GM18526 (cell line): ENCODE measurements at regions not wholly inside any gene's neighbourhood (a gene's known extent, or its start where the extent isn't known, plus 50 kb on each side); places are given as distances from the start of the nearest gene placed in this dataset.

Source experiments
- POLR2A ChIP-seq: IDR thresholded peaks from 3 replicates; pipeline ENCODE4 v1.6.1; 2011; ENCODE audit not compliant: insufficient read length; ENCODE audit errors: extremely low read depth

- TF ChIP-seq POLR2A: no peak
Observed at GRCh38 chr6:105871542-105871941, 214.6 kb upstream of the PRDM1 start.

DNA sequence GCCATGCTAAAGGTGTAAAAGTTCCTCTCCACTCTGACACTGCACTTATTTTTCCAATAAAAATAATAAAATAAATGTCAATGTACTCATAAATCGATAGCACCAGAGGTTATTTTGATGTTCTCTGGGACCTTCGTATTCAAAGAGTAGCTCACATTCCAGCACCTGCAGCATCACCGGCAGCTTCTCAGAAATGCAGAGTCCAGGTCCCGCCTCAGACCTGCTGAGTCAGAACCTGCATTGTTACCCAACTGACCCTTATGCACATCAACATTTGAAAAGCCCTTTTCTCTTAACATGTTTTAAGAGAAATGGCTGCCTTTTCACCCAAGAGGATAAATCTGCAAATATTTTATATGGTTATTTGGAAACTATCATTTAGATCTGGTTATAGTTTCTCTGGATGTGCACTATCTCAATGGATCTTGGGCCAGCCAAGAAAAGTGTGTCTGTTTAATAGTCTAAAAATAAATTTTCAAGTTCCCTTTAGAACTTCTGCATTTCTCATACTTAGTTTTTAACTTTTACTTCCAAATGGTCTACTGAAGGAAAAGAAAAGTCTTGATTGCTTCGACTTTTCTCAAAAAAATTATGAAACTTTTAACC, 216.2 kb upstream of the PRDM1 start:
- no peak for TF ChIP-seq POLR2A

- no peak for TF ChIP-seq POLR2A
Observed at GRCh38 chr6:105868823-105869460, 217.2 kb upstream of the PRDM1 start.

GRCh38 chr6:105867821-105868220, 218.3 kb upstream of the PRDM1 start:
- no peak for TF ChIP-seq POLR2A

GRCh38 chr6:105867277-105867676, 218.9 kb upstream of the PRDM1 start:
- no peak for TF ChIP-seq POLR2A

DNA sequence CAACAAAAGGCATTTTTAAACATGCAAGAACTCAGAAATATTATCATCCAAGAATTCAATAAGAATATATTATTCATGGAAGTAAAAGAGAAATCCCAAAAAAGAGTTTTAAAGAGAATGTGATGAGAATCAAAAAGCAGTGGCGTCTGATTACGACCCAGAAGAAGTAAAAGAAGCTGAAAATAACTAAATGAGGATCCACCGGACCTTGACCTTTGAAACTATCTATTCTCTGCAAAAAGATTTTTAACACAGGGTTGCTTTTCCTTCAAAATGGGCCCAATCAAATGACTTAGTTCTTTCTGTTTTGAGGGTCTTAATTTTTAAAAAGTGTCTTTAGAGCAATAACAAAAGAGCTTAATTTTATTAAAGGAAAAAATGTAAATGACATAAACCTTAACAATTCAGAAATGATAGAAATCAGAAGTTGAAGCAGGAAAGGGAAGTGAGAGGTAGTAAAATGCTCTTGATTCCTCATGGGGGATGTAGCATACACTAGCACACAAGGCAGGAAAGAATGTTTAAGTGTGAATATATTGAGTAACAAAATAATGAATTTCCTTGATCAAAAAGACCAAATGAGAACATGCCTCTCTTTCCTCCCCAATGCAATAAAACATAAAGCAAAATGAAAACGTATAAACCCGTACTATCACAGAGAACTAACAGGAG, 223.1 kb upstream of the PRDM1 start:
- TF ChIP-seq POLR2A: no peak

- no peak for TF ChIP-seq POLR2A
Observed at GRCh38 chr6:105859457-105859856, 226.7 kb upstream of the PRDM1 start.

DNA sequence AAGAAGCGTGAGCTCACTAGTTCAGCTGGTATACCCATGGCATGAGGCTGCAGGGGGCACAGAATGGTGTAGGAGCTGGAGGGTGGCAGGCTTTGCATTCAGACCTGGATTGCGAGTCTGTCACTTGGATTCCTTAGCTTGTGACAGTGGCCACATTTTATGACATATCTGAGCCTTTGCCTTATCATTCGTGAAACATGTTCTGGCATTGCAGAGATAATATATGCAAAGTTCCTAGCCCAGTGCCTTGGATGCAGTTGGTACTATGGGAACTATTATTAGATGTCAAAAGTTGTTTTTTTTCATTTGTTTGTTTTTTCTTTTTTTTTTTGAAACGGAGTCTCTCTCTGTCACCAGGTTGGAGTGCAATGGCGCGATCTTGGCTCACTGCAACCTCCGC, 230.7 kb upstream of the PRDM1 start:
- TF ChIP-seq POLR2A: no peak

DNA sequence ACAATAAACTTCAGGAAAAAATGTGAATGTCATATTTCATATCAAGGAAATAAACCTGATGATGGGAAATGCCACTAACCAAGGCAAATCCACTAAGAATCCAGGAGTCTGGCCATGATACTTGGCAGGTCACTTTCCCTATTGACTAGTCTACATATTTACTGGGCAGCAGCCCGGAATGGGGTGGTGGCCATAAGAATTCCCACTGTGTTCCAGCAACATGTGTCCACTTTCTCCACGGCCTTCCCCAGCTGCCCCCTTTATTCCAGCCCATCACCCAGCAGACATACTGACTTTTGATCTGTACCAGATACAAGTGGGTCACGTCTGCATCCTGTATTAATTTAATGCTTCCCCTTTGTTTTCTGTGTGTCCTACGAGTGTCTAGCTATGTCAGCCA, 234.5 kb upstream of the PRDM1 start:
- TF ChIP-seq POLR2A: no peak

- TF ChIP-seq POLR2A: no peak
Observed at GRCh38 chr6:105851113-105851580, 235.0 kb upstream of the PRDM1 start.

DNA sequence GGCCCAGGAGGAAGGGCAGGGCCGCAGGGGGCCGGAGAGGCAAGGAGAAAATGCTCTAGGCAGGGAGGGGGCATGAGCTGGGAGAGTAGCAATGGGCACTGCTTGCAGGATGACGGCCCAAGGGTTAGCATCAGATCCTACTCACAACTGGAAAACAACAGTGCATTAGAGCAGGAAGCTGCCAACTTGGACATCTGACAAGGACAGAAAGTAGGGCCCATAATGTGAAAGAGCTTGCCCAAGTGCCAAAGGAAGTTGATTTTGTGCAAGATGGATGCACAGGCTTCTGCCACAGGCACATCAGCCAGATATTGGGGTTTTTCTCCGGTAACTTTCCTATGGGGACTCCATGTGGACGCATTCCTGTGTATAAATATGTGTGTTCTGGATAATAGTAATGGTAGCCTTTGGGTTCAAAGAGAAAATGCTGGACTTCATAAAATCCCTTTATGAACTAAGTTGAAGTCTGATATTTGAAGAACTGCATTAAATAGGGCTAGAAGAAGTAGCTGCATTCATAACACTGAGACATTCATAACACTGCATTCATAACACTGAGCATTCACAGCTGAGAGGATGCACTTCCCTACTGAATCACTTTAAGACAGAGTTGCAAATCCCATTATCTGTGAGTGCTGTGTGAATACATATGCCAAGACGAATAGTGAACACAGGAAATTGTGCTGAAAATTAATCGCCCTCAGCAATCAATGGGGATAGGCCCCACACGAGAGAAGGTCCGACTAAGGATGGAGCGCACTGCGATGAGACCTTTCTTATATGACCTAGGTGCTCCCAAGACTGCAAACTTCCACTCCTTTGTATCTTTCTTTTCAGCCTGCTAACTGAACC, 235.6 kb upstream of the PRDM1 start:
- TF ChIP-seq POLR2A: no peak

GRCh38 chr6:105849746-105850145, 236.4 kb upstream of the PRDM1 start:
- TF ChIP-seq POLR2A: no peak

GRCh38 chr6:105847433-105847832, 238.7 kb upstream of the PRDM1 start:
- no peak for TF ChIP-seq POLR2A

DNA sequence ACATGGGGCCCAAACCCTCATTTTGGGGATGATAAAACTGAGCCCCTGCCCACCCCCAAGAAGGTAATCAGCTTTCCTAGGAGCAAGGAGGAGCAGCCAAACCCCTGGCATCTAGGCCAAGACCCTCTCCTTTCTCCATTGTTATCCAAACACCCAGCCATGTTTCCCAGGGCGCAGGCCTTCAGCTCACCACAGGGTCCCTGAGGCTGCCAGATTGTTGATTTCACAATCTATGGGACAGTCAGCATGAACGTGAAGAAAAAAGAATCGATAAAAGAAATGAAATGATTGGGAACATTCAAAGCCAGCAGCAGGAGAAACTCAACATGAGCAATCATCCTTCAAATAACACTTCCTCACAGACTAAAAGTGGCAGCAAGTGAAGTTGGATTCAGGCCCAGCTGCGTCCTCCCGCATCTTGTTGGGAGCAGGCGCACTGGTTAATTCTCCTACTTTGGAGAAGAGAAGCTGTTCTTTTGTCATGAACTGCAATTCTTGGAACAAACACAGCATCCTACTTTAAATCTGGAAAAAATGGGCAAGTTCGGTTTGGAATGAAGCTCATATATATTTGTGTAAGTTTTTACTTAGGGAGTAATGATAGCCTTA, 241.8 kb upstream of the PRDM1 start:
- TF ChIP-seq POLR2A: no peak

DNA sequence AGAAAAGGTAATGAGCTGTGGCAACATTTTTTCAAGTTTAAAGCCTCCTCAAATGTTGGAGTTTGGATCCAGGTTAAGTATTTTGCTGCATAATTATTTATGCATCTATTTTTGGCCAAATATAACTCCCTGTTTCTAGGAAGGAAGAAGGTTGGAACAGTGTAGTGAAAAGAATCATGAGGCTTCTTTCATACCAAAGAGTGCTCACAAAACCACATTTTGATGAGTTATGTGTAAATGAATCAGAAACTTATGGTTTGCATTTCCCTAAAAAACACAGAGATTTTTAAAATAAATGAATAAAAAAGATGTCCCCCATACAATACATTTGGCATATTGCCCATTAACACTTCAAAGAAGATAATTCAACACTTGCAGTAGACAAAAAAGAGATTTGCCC, 246.9 kb upstream of the PRDM1 start:
- TF ChIP-seq POLR2A: no peak
